ENCODE measurements at regions not wholly inside any gene's neighbourhood (a gene's known extent, or its start where the extent isn't known, plus 50 kb on each side); places are given as distances from the start of the nearest gene placed in this dataset.

DNA sequence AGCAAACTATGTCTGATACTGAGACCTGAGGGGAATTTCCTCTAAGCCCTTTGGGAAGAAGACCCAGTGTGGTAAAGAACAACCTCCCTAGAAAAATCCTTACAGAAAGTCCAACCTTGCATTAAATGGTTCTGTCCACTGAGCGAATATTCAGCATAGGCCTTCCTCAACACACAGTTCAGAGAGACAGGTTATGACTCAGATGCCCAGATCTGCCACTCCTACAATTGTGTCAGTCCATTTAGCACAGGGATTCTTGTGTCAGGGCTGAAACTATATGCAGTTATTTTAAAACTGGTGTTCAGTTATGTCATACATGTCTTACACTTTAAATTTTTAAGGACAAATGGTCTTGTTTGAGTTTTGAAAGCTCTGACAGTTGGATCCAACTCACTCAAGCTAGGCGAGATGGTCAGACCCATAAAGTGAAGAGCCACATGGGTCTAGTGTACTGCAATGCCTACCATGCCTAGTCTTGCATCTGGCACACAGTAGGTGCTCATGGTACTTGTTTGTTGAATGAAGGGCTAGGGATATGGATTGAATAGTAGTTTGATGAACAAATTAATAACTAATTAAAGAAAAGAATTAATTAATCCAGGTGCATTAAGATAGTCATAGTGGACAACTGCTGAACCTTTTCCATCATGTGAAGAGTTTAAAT, 207.5 kb upstream of the PWP1 start:
- Histone ChIP-seq H3K27me3 (ENCODE audit: insufficient read depth, low read length, poor library complexity, severe bottlenecking) (no peaks in the 10 kb centered on the region), H3K36me3 (ENCODE audit: insufficient read depth, low read length) (no peaks in the 10 kb centered on the region), H2AFZ (ENCODE audit: low read length) (no peak overlapping the region), H3K4me1 (ENCODE audit: insufficient read depth, low read length, poor library complexity, severe bottlenecking) (no peaks in the 10 kb centered on the region), H3K9me2 (replicated peaks; ENCODE audit: low read depth, low read length) (no peaks in the 10 kb centered on the region), H3K4me2 (ENCODE audit: low read depth, low read length, poor library complexity, severe bottlenecking) (no peak overlapping the region), H3K4me3 (ENCODE audit: low read length, poor library complexity, severe bottlenecking) (no peak overlapping the region), H3K79me2 (ENCODE audit: insufficient read depth, low read length) (no peaks in the 10 kb centered on the region), H3F3A (ENCODE audit: low read depth) (no peaks in the 10 kb centered on the region), H3K9me3 (ENCODE audit: insufficient read depth, low read depth, low read length) (no peaks in the 10 kb centered on the region), H3K9ac (ENCODE audit: low read depth, low read length, poor library complexity, severe bottlenecking) (no peak overlapping the region), H4K20me1 (ENCODE audit: insufficient read depth, low read length, poor library complexity, severe bottlenecking) (no peaks in the 10 kb centered on the region)
- TF ChIP-seq, protein P1, sequence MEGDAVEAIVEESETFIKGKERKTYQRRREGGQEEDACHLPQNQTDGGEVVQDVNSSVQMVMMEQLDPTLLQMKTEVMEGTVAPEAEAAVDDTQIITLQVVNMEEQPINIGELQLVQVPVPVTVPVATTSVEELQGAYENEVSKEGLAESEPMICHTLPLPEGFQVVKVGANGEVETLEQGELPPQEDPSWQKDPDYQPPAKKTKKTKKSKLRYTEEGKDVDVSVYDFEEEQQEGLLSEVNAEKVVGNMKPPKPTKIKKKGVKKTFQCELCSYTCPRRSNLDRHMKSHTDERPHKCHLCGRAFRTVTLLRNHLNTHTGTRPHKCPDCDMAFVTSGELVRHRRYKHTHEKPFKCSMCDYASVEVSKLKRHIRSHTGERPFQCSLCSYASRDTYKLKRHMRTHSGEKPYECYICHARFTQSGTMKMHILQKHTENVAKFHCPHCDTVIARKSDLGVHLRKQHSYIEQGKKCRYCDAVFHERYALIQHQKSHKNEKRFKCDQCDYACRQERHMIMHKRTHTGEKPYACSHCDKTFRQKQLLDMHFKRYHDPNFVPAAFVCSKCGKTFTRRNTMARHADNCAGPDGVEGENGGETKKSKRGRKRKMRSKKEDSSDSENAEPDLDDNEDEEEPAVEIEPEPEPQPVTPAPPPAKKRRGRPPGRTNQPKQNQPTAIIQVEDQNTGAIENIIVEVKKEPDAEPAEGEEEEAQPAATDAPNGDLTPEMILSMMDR (conservative IDR thresholded peaks at IDR 0.05; ENCODE audit: low read length): no peak
- no peak for TF ChIP-seq EZH2phosphoT487 (IDR thresholded peaks at IDR 0.05; ENCODE audit: borderline replicate concordance)

DNA sequence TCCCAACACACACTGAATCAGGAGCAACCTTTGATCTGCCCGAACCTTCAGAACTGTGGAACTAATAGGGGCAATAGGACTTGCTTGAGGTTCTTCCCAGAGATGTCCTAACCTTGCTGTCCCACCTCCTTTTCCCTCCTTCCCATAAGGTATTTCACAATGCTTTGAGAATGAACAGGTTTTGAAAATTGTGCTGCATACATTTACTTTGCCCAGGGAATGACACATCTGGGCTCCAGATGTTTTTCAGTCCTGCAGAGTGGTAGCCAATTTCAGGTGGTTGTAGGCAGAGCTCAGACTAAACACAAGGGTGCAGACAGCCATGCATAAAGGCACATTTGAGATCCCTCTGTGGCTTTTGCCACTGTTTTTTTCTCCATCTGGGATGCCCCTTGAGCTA, 206.7 kb upstream of the PWP1 start:
- no peak overlapping the region for H3K4me2 ChIP-seq (ENCODE audit: low read depth, low read length, poor library complexity, severe bottlenecking)
- H3K36me3 ChIP-seq (ENCODE audit: insufficient read depth, low read length): no peaks in the 10 kb centered on the region
- no peak overlapping the region for H3K4me3 ChIP-seq (ENCODE audit: low read length, poor library complexity, severe bottlenecking)
- H3K9ac ChIP-seq (ENCODE audit: low read depth, low read length, poor library complexity, severe bottlenecking): no peak overlapping the region
- no peaks in the 10 kb centered on the region for H3K27me3 ChIP-seq (ENCODE audit: insufficient read depth, low read length, poor library complexity, severe bottlenecking)
- no peaks in the 10 kb centered on the region for H4K20me1 ChIP-seq (ENCODE audit: insufficient read depth, low read length, poor library complexity, severe bottlenecking)
- H2AFZ ChIP-seq (ENCODE audit: low read length): no peak overlapping the region
- no peaks in the 10 kb centered on the region for H3K9me2 ChIP-seq (replicated peaks; ENCODE audit: low read depth, low read length)
- no peaks in the 10 kb centered on the region for H3K4me1 ChIP-seq (ENCODE audit: insufficient read depth, low read length, poor library complexity, severe bottlenecking)
- H3K79me2 ChIP-seq (ENCODE audit: insufficient read depth, low read length): no peaks in the 10 kb centered on the region
- TF ChIP-seq EZH2phosphoT487 (IDR thresholded peaks at IDR 0.05; ENCODE audit: borderline replicate concordance): no peak
- TF ChIP-seq, protein P1 (conservative IDR thresholded peaks at IDR 0.05; ENCODE audit: low read length): no peak
- no peaks in the 10 kb centered on the region for H3F3A ChIP-seq (ENCODE audit: low read depth)
- H3K9me3 ChIP-seq (ENCODE audit: insufficient read depth, low read depth, low read length): no peaks in the 10 kb centered on the region

DNA sequence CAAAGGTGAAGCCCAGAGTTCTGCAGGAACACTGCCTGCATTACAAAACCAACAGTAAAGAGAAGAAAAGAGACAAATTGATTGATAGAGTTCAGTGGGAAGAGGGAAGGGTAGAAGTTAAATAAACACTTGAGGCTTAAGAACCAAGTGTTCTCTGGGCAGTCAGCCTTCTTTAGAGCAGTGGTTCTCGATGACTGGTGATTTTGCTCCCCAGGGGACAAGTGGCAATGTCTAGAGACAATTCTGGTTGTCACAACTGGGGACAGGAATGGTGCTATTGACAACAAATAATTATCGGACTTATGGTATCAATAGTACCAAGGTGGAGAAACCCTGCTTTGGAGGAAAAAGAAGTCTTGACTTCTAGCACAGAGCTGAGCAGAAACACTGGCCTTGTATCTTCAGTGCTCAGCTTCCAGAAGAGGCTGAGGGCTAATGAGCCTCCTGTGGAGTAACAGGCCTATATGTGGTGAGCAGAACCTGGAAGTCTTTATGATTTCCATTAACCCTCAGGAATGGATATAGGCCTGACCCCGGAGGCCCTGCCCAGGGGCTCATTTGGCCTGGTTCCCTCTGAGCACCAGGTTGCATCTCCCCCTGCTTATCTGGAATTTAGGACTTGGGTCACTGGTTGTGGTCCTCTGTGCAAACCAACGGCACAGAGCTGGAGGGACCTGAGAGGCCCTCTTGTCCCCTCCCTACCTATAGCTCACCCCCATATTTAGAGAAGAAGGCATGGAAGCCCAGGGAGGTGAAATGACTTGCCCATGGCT, 204.6 kb upstream of the PWP1 start:
- Histone ChIP-seq H3K4me3 (ENCODE audit: low read length, poor library complexity, severe bottlenecking) (no peak overlapping the region), H3K9me3 (ENCODE audit: insufficient read depth, low read depth, low read length) (no peaks in the 10 kb centered on the region), H3K4me2 (ENCODE audit: low read depth, low read length, poor library complexity, severe bottlenecking) (no peak overlapping the region), H3K9ac (ENCODE audit: low read depth, low read length, poor library complexity, severe bottlenecking) (no peak overlapping the region), H3K27me3 (ENCODE audit: insufficient read depth, low read length, poor library complexity, severe bottlenecking) (no peaks in the 10 kb centered on the region), H3F3A (ENCODE audit: low read depth) (no peaks in the 10 kb centered on the region), H3K4me1 (ENCODE audit: insufficient read depth, low read length, poor library complexity, severe bottlenecking) (peaks cover 3% of the 10 kb centered on the region), H3K36me3 (ENCODE audit: insufficient read depth, low read length) (no peaks in the 10 kb centered on the region), H3K9me2 (replicated peaks; ENCODE audit: low read depth, low read length) (no peaks in the 10 kb centered on the region), H2AFZ (ENCODE audit: low read length) (no peak overlapping the region), H4K20me1 (ENCODE audit: insufficient read depth, low read length, poor library complexity, severe bottlenecking) (no peaks in the 10 kb centered on the region), H3K79me2 (ENCODE audit: insufficient read depth, low read length) (no peaks in the 10 kb centered on the region)
- TF ChIP-seq, protein P1 (conservative IDR thresholded peaks at IDR 0.05; ENCODE audit: low read length): no peak
- TF ChIP-seq EZH2phosphoT487 (IDR thresholded peaks at IDR 0.05; ENCODE audit: borderline replicate concordance): no peak
